Mesendoderm (in vitro differentiated cells): ENCODE measurements at regions not wholly inside any gene's neighbourhood (a gene's known extent, or its start where the extent isn't known, plus 50 kb on each side); places are given as distances from the start of the nearest gene placed in this dataset.

Experiments used
- DNase-seq: peaks from one replicate; pipeline ENCODE4 v3.0.0; 2013
- H2AK5ac ChIP-seq: 2 replicates; pipeline ENCODE4 v1.6.1; 2013; ENCODE audit warnings: low read length, inconsistent platforms
- H2BK120ac ChIP-seq: 2 replicates; pipeline ENCODE4 v1.6.1; 2013; ENCODE audit warnings: low read depth, mild to moderate bottlenecking, low read length, moderate library complexity, mixed read lengths
- H2BK15ac ChIP-seq: replicated peaks from 2 replicates; pipeline ENCODE4 v1.6.1; 2013; ENCODE audit warnings: low read depth, mild to moderate bottlenecking, moderate library complexity
- H2BK5ac ChIP-seq: 2 replicates; pipeline ENCODE4 v1.6.1; 2013; ENCODE audit warnings: low read length, inconsistent platforms
- H3K18ac ChIP-seq: 2 replicates; pipeline ENCODE4 v1.6.1; 2013; ENCODE audit warnings: mild to moderate bottlenecking, low read length, mixed read lengths
- H3K23ac ChIP-seq: one replicate; pipeline ENCODE4 v1.6.1; 2013; ENCODE audit warnings: low read length
- H3K27ac ChIP-seq: 2 replicates; pipeline ENCODE4 v1.5.1; 2013; ENCODE audit warnings: low read depth, mild to moderate bottlenecking, inconsistent platforms, low read length, moderate library complexity
- H3K27me3 ChIP-seq: 2 replicates; pipeline ENCODE4 v1.6.1; 2013; ENCODE audit warnings: low read length, control low read depth, mild to moderate bottlenecking, inconsistent platforms; ENCODE audit not compliant: insufficient read depth, poor library complexity
- H3K36me3 ChIP-seq: 2 replicates; pipeline ENCODE4 v1.6.1; 2013; ENCODE audit warnings: low read length, inconsistent platforms; ENCODE audit not compliant: control insufficient read depth, insufficient read depth
- H3K4ac ChIP-seq: one replicate; pipeline ENCODE4 v1.6.1; 2013; ENCODE audit warnings: low read depth, mild to moderate bottlenecking, low read length, moderate library complexity
- H3K4me1 ChIP-seq: 2 replicates; pipeline ENCODE4 v1.6.1; 2013; ENCODE audit warnings: low read depth, low read length, inconsistent platforms; ENCODE audit not compliant: control insufficient read depth
- H3K4me2 ChIP-seq: 2 replicates; pipeline ENCODE4 v1.6.1; 2013; ENCODE audit warnings: low read length
- H3K4me3 ChIP-seq: 2 replicates; pipeline ENCODE4 v1.5.1; 2013; ENCODE audit warnings: mild to moderate bottlenecking, low read length
- H3K56ac ChIP-seq: one replicate; pipeline ENCODE4 v1.6.1; 2013; ENCODE audit warnings: low read length
- H3K79me1 ChIP-seq: 2 replicates; pipeline ENCODE4 v1.6.1; 2013; ENCODE audit warnings: low read length, inconsistent platforms
- H3K79me2 ChIP-seq: 2 replicates; pipeline ENCODE4 v1.6.1; 2013; ENCODE audit warnings: mild to moderate bottlenecking, low read length; ENCODE audit not compliant: control insufficient read depth, insufficient read depth
- H3K9ac ChIP-seq: 2 replicates; pipeline ENCODE4 v1.6.1; 2013; ENCODE audit warnings: low read length, inconsistent platforms
- H4K5ac ChIP-seq: one replicate; pipeline ENCODE4 v1.6.1; 2013; ENCODE audit warnings: low read length
- H4K8ac ChIP-seq: one replicate; pipeline ENCODE4 v1.6.1; 2013; ENCODE audit warnings: low read depth, mild to moderate bottlenecking, control low read depth, low read length, moderate library complexity
- WGBS: extraction: QIAGEN DNeasy Blood & Tissue Kit; methylation state at CpG from one replicate; pipeline ENCODE4 v1.1.7; 2013; ENCODE audit warnings: low lambda C conversion rate, missing lambda C conversion rate; ENCODE audit not compliant: insufficient coverage; ENCODE audit errors: extremely low coverage; 5-methylcytosine and 5-hydroxymethylcytosine counted together

- no peak overlapping the region for H3K4me2 ChIP-seq
- no peaks in the 10 kb centered on the region for H3K36me3 ChIP-seq
- H4K8ac ChIP-seq, result no peak overlapping the region
- no peak overlapping the region for H3K23ac ChIP-seq
- no peaks in the 10 kb centered on the region for H3K27me3 ChIP-seq
- no peaks in the 10 kb centered on the region for H3K79me1 ChIP-seq
- peaks cover 9% of the 10 kb centered on the region for H3K4me1 ChIP-seq
- WGBS, result no CpG with 5 or more reads among the region's 5 CpGs
- H2BK5ac ChIP-seq, result no peak overlapping the region
- no peak overlapping the region for H3K27ac ChIP-seq
- H4K5ac ChIP-seq, result no peak overlapping the region
- H2AK5ac ChIP-seq, result no peak overlapping the region
- no peak overlapping the region for H3K56ac ChIP-seq
- H2BK120ac ChIP-seq, result peak overlapping the region; percentile 18
- H3K4ac ChIP-seq, result no peak overlapping the region
- no peaks in the 10 kb centered on the region for H3K79me2 ChIP-seq
- H2BK15ac ChIP-seq, result no peak overlapping the region
- H3K4me3 ChIP-seq, result no peak overlapping the region
- DNase-seq, result peak; percentile 21
- no peak overlapping the region for H3K9ac ChIP-seq
- peak overlapping the region; percentile 54 for H3K18ac ChIP-seq
Observed at GRCh38 chr2:158043181-158043948, 58.3 kb upstream of the UPP2 start.

- H2BK120ac ChIP-seq, result peak overlapping the region; percentile 18
- H2BK5ac ChIP-seq, result no peak overlapping the region
- H4K8ac ChIP-seq, result no peak overlapping the region
- peak; percentile 14 for DNase-seq
- no peak overlapping the region for H2BK15ac ChIP-seq
- H3K56ac ChIP-seq, result no peak overlapping the region
- no peak overlapping the region for H3K27ac ChIP-seq
- no peak overlapping the region for H3K9ac ChIP-seq
- no CpG with 5 or more reads among the region's 6 CpGs for WGBS
- H3K36me3 ChIP-seq, result no peaks in the 10 kb centered on the region
- H2AK5ac ChIP-seq, result no peak overlapping the region
- peaks cover 9% of the 10 kb centered on the region for H3K4me1 ChIP-seq
- peak overlapping the region; percentile 22 for H3K4ac ChIP-seq
- H3K4me2 ChIP-seq, result no peak overlapping the region
- H3K79me1 ChIP-seq, result no peaks in the 10 kb centered on the region
- H3K4me3 ChIP-seq, result no peak overlapping the region
- peak overlapping the region; percentile 54 for H3K18ac ChIP-seq
- H3K27me3 ChIP-seq, result no peaks in the 10 kb centered on the region
- H3K23ac ChIP-seq, result no peak overlapping the region
- H3K79me2 ChIP-seq, result no peaks in the 10 kb centered on the region
- no peak overlapping the region for H4K5ac ChIP-seq
Observed at GRCh38 chr2:158042666-158043065, 59.0 kb upstream of the UPP2 start.

GRCh38 chr2:158042245-158042644 is 59.4 kb upstream of the UPP2 start:
- peak; percentile 67 for DNase-seq
- no peak overlapping the region for H2AK5ac ChIP-seq
- H3K36me3 ChIP-seq, result no peaks in the 10 kb centered on the region
- H3K79me2 ChIP-seq, result no peaks in the 10 kb centered on the region
- no peaks in the 10 kb centered on the region for H3K79me1 ChIP-seq
- H4K8ac ChIP-seq, result no peak overlapping the region
- H2BK15ac ChIP-seq, result no peak overlapping the region
- H3K4me1 ChIP-seq, result peaks cover 8% of the 10 kb centered on the region
- no peak overlapping the region for H3K27ac ChIP-seq
- H3K18ac ChIP-seq, result peak overlapping the region; percentile 11
- no peak overlapping the region for H2BK120ac ChIP-seq
- H3K4me3 ChIP-seq, result no peak overlapping the region
- no peak overlapping the region for H4K5ac ChIP-seq
- no peak overlapping the region for H3K9ac ChIP-seq
- no peak overlapping the region for H3K23ac ChIP-seq
- no peak overlapping the region for H2BK5ac ChIP-seq
- no peaks in the 10 kb centered on the region for H3K27me3 ChIP-seq
- H3K4ac ChIP-seq, result no peak overlapping the region
- no peak overlapping the region for H3K56ac ChIP-seq
- WGBS, result no CpG with 5 or more reads among the region's 2 CpGs
- H3K4me2 ChIP-seq, result no peak overlapping the region

- Histone ChIP-seq H3K36me3 (no peaks in the 10 kb centered on the region), H3K27ac (no peak overlapping the region), H3K56ac (no peak overlapping the region), H2BK120ac (no peak overlapping the region), H3K79me1 (no peaks in the 10 kb centered on the region), H4K5ac (no peak overlapping the region), H3K9ac (no peak overlapping the region), H3K4ac (no peak overlapping the region), H3K18ac (no peak overlapping the region), H4K8ac (no peak overlapping the region), H3K4me3 (no peak overlapping the region), H2AK5ac (no peak overlapping the region), H3K4me2 (no peak overlapping the region), H3K23ac (no peak overlapping the region), H2BK15ac (no peak overlapping the region), H3K4me1 (peaks cover 6% of the 10 kb centered on the region), H2BK5ac (no peak overlapping the region), H3K27me3 (no peaks in the 10 kb centered on the region), H3K79me2 (no peaks in the 10 kb centered on the region)
- DNase-seq, result no peak
- WGBS, result no CpG with 5 or more reads among the region's 2 CpGs
Observed at GRCh38 chr2:158041400-158041799, 60.3 kb upstream of the UPP2 start.

- no peak overlapping the region for H4K8ac ChIP-seq
- WGBS, result no CpG with 5 or more reads among the region's 5 CpGs
- H3K56ac ChIP-seq, result no peak overlapping the region
- H3K79me1 ChIP-seq, result no peaks in the 10 kb centered on the region
- H3K4me3 ChIP-seq, result no peak overlapping the region
- H3K4me1 ChIP-seq, result peaks cover 2% of the 10 kb centered on the region
- no peak overlapping the region for H2BK5ac ChIP-seq
- no peak overlapping the region for H3K27ac ChIP-seq
- H3K4ac ChIP-seq, result no peak overlapping the region
- no peaks in the 10 kb centered on the region for H3K27me3 ChIP-seq
- no peak overlapping the region for H3K23ac ChIP-seq
- H3K36me3 ChIP-seq, result no peaks in the 10 kb centered on the region
- H2AK5ac ChIP-seq, result no peak overlapping the region
- H2BK15ac ChIP-seq, result no peak overlapping the region
- H3K79me2 ChIP-seq, result no peaks in the 10 kb centered on the region
- H3K4me2 ChIP-seq, result no peak overlapping the region
- H4K5ac ChIP-seq, result no peak overlapping the region
- H3K18ac ChIP-seq, result no peak overlapping the region
- H2BK120ac ChIP-seq, result peak overlapping the region; percentile 28
- H3K9ac ChIP-seq, result no peak overlapping the region
- no peak for DNase-seq
Observed at GRCh38 chr2:158038901-158039300, 62.8 kb upstream of the UPP2 start.
